ENCODE measurements at regions not wholly inside any gene's neighbourhood (a gene's known extent, or its start where the extent isn't known, plus 50 kb on each side); places are given as distances from the start of the nearest gene placed in this dataset.

DNA sequence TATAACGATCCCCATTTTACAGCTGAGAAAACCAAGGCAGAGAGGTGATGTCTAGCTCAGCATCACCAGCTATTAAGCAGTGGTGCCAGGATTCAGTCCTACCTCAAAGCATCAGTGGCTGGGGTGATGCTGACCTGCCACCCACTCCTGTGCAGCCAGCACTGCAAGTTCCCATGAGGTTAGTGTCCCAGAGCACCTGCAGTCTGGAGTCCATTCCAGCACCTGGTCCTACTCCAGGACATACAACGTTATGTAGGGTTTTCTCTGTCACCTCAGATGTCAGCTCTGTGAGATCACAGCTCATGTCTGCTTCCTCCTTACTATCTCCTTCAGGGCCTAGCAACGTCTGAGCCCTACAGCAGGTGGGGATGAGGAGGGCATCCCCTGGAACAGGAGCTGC is 328.0 kb upstream of the HS6ST1 start:
- Histone ChIP-seq H3K27me3 (ENCODE audit: low read length) (peaks cover 50% of the 10 kb centered on the region), H3K36me3 (ENCODE audit: low read depth, low read length) (no peaks in the 10 kb centered on the region), H3K27ac (ENCODE audit: low read length) (no peak overlapping the region), H3K4me3 (ENCODE audit: low read length) (no peak overlapping the region), H3K9me2 (replicated peaks; ENCODE audit: low read length) (no peaks in the 10 kb centered on the region), H3K4me2 (ENCODE audit: low read length) (no peak overlapping the region), H3K9ac (ENCODE audit: low read length) (no peak overlapping the region), H3K9me3 (ENCODE audit: low read length) (no peaks in the 10 kb centered on the region), H3F3A (ENCODE audit: low read length, unreplicated experiment) (no peaks in the 10 kb centered on the region), H3K79me2 (ENCODE audit: low read length) (no peaks in the 10 kb centered on the region), H2AFZ (ENCODE audit: low read length) (no peak overlapping the region), H3K4me1 (ENCODE audit: insufficient read depth, low read length) (no peaks in the 10 kb centered on the region), H4K20me1 (ENCODE audit: low read length) (no peaks in the 10 kb centered on the region)
- no TSS peak for BruUV-seq (replicated peaks)
- DNase-seq (no peak), ATAC-seq (no peak)
- ChIA-PET CTCF (no interaction called here), POLR2A (ENCODE audit: unreplicated experiment) (no interaction called here)
- no peak for TF ChIP-seq EZH2 (IDR thresholded peaks at IDR 0.05; ENCODE audit: low read length, unreplicated experiment)
- no peak for TF ChIP-seq EZH2phosphoT487 (IDR thresholded peaks at IDR 0.05; ENCODE audit: borderline replicate concordance, low read length)
- TF ChIP-seq, protein P1, sequence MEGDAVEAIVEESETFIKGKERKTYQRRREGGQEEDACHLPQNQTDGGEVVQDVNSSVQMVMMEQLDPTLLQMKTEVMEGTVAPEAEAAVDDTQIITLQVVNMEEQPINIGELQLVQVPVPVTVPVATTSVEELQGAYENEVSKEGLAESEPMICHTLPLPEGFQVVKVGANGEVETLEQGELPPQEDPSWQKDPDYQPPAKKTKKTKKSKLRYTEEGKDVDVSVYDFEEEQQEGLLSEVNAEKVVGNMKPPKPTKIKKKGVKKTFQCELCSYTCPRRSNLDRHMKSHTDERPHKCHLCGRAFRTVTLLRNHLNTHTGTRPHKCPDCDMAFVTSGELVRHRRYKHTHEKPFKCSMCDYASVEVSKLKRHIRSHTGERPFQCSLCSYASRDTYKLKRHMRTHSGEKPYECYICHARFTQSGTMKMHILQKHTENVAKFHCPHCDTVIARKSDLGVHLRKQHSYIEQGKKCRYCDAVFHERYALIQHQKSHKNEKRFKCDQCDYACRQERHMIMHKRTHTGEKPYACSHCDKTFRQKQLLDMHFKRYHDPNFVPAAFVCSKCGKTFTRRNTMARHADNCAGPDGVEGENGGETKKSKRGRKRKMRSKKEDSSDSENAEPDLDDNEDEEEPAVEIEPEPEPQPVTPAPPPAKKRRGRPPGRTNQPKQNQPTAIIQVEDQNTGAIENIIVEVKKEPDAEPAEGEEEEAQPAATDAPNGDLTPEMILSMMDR (conservative IDR thresholded peaks at IDR 0.05; ENCODE audit: low read depth, low read length), result no peak
- intact Hi-C loops (cut with micrococcal nuclease), result no loop called here

GRCh38 chr2:128651000-128651399 is 332.3 kb upstream of the HS6ST1 start:
- H4K20me1 ChIP-seq (ENCODE audit: low read length), result no peaks in the 10 kb centered on the region
- H3K4me1 ChIP-seq (ENCODE audit: insufficient read depth, low read length), result no peaks in the 10 kb centered on the region
- H3K27me3 ChIP-seq (ENCODE audit: low read length), result peaks cover 23% of the 10 kb centered on the region
- CTCF ChIA-PET, result no interaction called here
- H3K36me3 ChIP-seq (ENCODE audit: low read depth, low read length), result no peaks in the 10 kb centered on the region
- no peaks in the 10 kb centered on the region for H3K9me3 ChIP-seq (ENCODE audit: low read length)
- H3K9me2 ChIP-seq (replicated peaks; ENCODE audit: low read length), result no peaks in the 10 kb centered on the region
- no peak overlapping the region for H3K27ac ChIP-seq (ENCODE audit: low read length)
- H3K4me2 ChIP-seq (ENCODE audit: low read length), result no peak overlapping the region
- TF ChIP-seq, protein P1 (conservative IDR thresholded peaks at IDR 0.05; ENCODE audit: low read depth, low read length), result no peak
- TF ChIP-seq EZH2 (IDR thresholded peaks at IDR 0.05; ENCODE audit: low read length, unreplicated experiment), result no peak
- TF ChIP-seq EZH2phosphoT487 (IDR thresholded peaks at IDR 0.05; ENCODE audit: borderline replicate concordance, low read length), result no peak
- DNase-seq, result no peak
- POLR2A ChIA-PET (ENCODE audit: unreplicated experiment), result no interaction called here
- H3F3A ChIP-seq (ENCODE audit: low read length, unreplicated experiment), result no peaks in the 10 kb centered on the region
- no peak overlapping the region for H3K4me3 ChIP-seq (ENCODE audit: low read length)
- no TSS peak for BruUV-seq (replicated peaks)
- no peak overlapping the region for H3K9ac ChIP-seq (ENCODE audit: low read length)
- H3K79me2 ChIP-seq (ENCODE audit: low read length), result no peaks in the 10 kb centered on the region
- no peak for ATAC-seq
- no peak overlapping the region for H2AFZ ChIP-seq (ENCODE audit: low read length)
- intact Hi-C loops (cut with micrococcal nuclease), result no loop called here

- Histone ChIP-seq H3K4me1 (ENCODE audit: insufficient read depth, low read length) (no peaks in the 10 kb centered on the region), H3K9me3 (ENCODE audit: low read length) (no peaks in the 10 kb centered on the region), H3K9me2 (replicated peaks; ENCODE audit: low read length) (no peaks in the 10 kb centered on the region), H3K27ac (ENCODE audit: low read length) (no peak overlapping the region), H3K36me3 (ENCODE audit: low read depth, low read length) (no peaks in the 10 kb centered on the region), H3K4me3 (ENCODE audit: low read length) (no peak overlapping the region), H4K20me1 (ENCODE audit: low read length) (no peaks in the 10 kb centered on the region), H3F3A (ENCODE audit: low read length, unreplicated experiment) (no peaks in the 10 kb centered on the region), H3K27me3 (ENCODE audit: low read length) (peaks cover 22% of the 10 kb centered on the region), H3K9ac (ENCODE audit: low read length) (no peak overlapping the region), H3K4me2 (ENCODE audit: low read length) (no peak overlapping the region), H2AFZ (ENCODE audit: low read length) (no peak overlapping the region), H3K79me2 (ENCODE audit: low read length) (no peaks in the 10 kb centered on the region)
- BruUV-seq (replicated peaks), result no TSS peak
- CTCF ChIA-PET, result no interaction called here
- TF ChIP-seq, protein P1 (conservative IDR thresholded peaks at IDR 0.05; ENCODE audit: low read depth, low read length), result no peak
- TF ChIP-seq EZH2phosphoT487 (IDR thresholded peaks at IDR 0.05; ENCODE audit: borderline replicate concordance, low read length), result no peak
- no peak for TF ChIP-seq EZH2 (IDR thresholded peaks at IDR 0.05; ENCODE audit: low read length, unreplicated experiment)
- no peak for DNase-seq
- POLR2A ChIA-PET (ENCODE audit: unreplicated experiment), result no interaction called here
- ATAC-seq, result no peak
- intact Hi-C loops (cut with micrococcal nuclease), result no loop called here
Observed at GRCh38 chr2:128654408-128654807, 335.7 kb upstream of the HS6ST1 start.
